Transverse colon (tissue), 4 donors: ENCODE measurements at regions not wholly inside any gene's neighbourhood (a gene's known extent, or its start where the extent isn't known, plus 50 kb on each side); places are given as distances from the start of the nearest gene placed in this dataset.

Experiments
- DNase-seq: peaks from one replicate; pipeline ENCODE4 v3.0.0-alpha.2; 2019
- H3K27ac ChIP-seq, 4 donors: fragments of 200-600 bp; sonication (generic); 2 replicates each; pipeline ENCODE4 v1.5.1; 2016 to 2018; ENCODE audit warnings: inconsistent platforms in 4 of 4
- H3K27me3 ChIP-seq: fragments of 200-600 bp; sonication (generic); 2 replicates; pipeline ENCODE4 v1.5.1; 2017; ENCODE audit warnings: inconsistent platforms
- H3K36me3 ChIP-seq, 4 donors: fragments of 200-600 bp; sonication (generic); 2 replicates each; pipeline ENCODE4 v1.5.1; 2017 to 2019; ENCODE audit warnings: inconsistent platforms in 4 of 4
- H3K4me1 ChIP-seq, 4 donors: fragments of 200-600 bp; sonication (generic); 2 replicates each; pipeline ENCODE4 v1.5.1; 2017 to 2020; ENCODE audit warnings: inconsistent platforms in 4 of 4
- H3K4me3 ChIP-seq, 4 donors: fragments of 200-600 bp; sonication (generic); 1 replicate in 1 of 4; 2 replicates in 3 of 4; pipeline versions ENCODE4 v1.5.1 to v1.6.1; 2017 to 2019; ENCODE audit warnings: inconsistent platforms in 4 of 4
- H3K9me3 ChIP-seq, 2 donors: fragments of 200-600 bp; sonication (generic); 2 replicates each; pipeline ENCODE4 v1.5.1; 2017 to 2019; ENCODE audit warnings: inconsistent platforms in 2 of 2
- CTCF ChIP-seq, 5 experiments: fragments of 200-600 bp in 3 of 5; fragments of 450-650 bp in 2 of 5; sonication (generic) in 3 of 5; IDR thresholded peaks; 1 replicate in 2 of 5; 2 replicates in 3 of 5; pipeline ENCODE4 v1.5.1; 2016 to 2017; ENCODE audit warnings: antibody characterized with exemption in 5 of 5, inconsistent platforms in 3 of 5, mild to moderate bottlenecking in 2 of 5, moderate library complexity in 1 of 5
- EP300 ChIP-seq: sonication (generic); formaldehyde crosslinking; IDR thresholded peaks from one replicate; pipeline ENCODE4 v1.6.1; 2017; ENCODE audit warnings: antibody characterized with exemption, low read depth
- POLR2A ChIP-seq: fragments of 450-650 bp; IDR thresholded peaks from one replicate; pipeline ENCODE4 v1.6.1; 2016; ENCODE audit warnings: antibody characterized with exemption, mild to moderate bottlenecking, moderate library complexity
- POLR2AphosphoS5 ChIP-seq, 3 donors: sonication (generic); formaldehyde crosslinking; IDR thresholded peaks; one replicate each; pipeline ENCODE4 v1.6.1; 2016; ENCODE audit warnings: antibody characterized with exemption in 3 of 3
- WGBS, 2 donors: methylation state at CpG; one replicate each; pipeline ENCODE4 v1.1.5; 2018; ENCODE audit warnings: low coverage in 1 of 2; 5-methylcytosine and 5-hydroxymethylcytosine counted together
- in situ Hi-C, 4 donors: fragments of 200-750 bp; cut with MboI; loops; one replicate each; pipeline versions ENCODE4 v1.15.0 to v1.15.1; 2017; ENCODE audit warnings: low sequenced_read_pairs in 3 of 4, low pct_ligation_motif_present in 1 of 4, low pct_unique_long_range_greater_than_20kb in 1 of 4
- intact Hi-C: fragments of 100-400 bp; cut with DNase I; formaldehyde crosslinking; loops from one replicate; pipeline ENCODE4 v1.15.1; 2023; ENCODE audit warnings: low total_unique reads

GRCh38 chr22:27299181-27300085 lies 502.1 kb downstream of the MN1 start:
- DNase-seq, result no peak
- in situ Hi-C loops, result no loop called here
- TF ChIP-seq CTCF (IDR thresholded peaks at IDR 0.05), result no peak
- TF ChIP-seq POLR2A, result no peak
- no peak for TF ChIP-seq POLR2AphosphoS5 (IDR thresholded peaks at IDR 0.05)
- no peak for TF ChIP-seq EP300
- WGBS, 2 donors, result 34 to 51% methylated on average over 10 to 33 of the region's 33 CpGs
- intact Hi-C loops, result no loop called here
- Histone ChIP-seq H3K4me1 (peaks cover 0 to 3% (median 0%) of the 10 kb centered on the region in 4 donors), H3K36me3 (no peaks in the 10 kb centered on the region), H3K27me3 (peaks cover 57% of the 10 kb centered on the region), H3K9me3 (no peaks in the 10 kb centered on the region), H3K27ac (no peak overlapping the region), H3K4me3 (no peak overlapping the region)

- Histone ChIP-seq H3K4me3 (no peak overlapping the region), H3K9me3 (no peaks in the 10 kb centered on the region), H3K27me3 (peaks cover 45% of the 10 kb centered on the region), H3K36me3 (no peaks in the 10 kb centered on the region), H3K4me1 (peaks cover 0 to 3% (median 0%) of the 10 kb centered on the region in 4 donors), H3K27ac (no peak overlapping the region)
- 81 to 84% methylated on average over 5 to 16 of the region's 16 CpGs for WGBS, 2 donors
- in situ Hi-C loops, result no loop called here
- no peak for TF ChIP-seq EP300
- TF ChIP-seq POLR2A, result no peak
- TF ChIP-seq CTCF (IDR thresholded peaks at IDR 0.05), result no peak
- no peak for TF ChIP-seq POLR2AphosphoS5 (IDR thresholded peaks at IDR 0.05)
- intact Hi-C loops, result no loop called here
- DNase-seq, result no peak
These were observed 500.8 kb downstream of the MN1 start for GRCh38 chr22:27300536-27301285.

GRCh38 chr22:27302501-27302900 lies 499.1 kb downstream of the MN1 start:
- no peak for DNase-seq
- H3K36me3 ChIP-seq, result no peaks in the 10 kb centered on the region
- no peak overlapping the region for H3K27ac ChIP-seq
- H3K27me3 ChIP-seq, result peaks cover 27% of the 10 kb centered on the region
- H3K9me3 ChIP-seq, result no peaks in the 10 kb centered on the region
- 72 to 84% methylated on average over 3 to 11 of the region's 11 CpGs for WGBS, 2 donors
- peaks cover 0 to 15% (median 1%) of the 10 kb centered on the region in 4 donors for H3K4me1 ChIP-seq
- in situ Hi-C loops, result no loop called here
- no peak for TF ChIP-seq POLR2A
- TF ChIP-seq EP300, result no peak
- intact Hi-C loops, result no loop called here
- no peak overlapping the region for H3K4me3 ChIP-seq

GRCh38 chr22:27303718-27304117 lies 497.8 kb downstream of the MN1 start:
- Histone ChIP-seq H3K4me1 (peaks cover 0 to 15% (median 1%) of the 10 kb centered on the region in 4 donors), H3K36me3 (no peaks in the 10 kb centered on the region), H3K9me3 (no peaks in the 10 kb centered on the region), H3K27me3 (peaks cover 16% of the 10 kb centered on the region), H3K27ac (no peak overlapping the region), H3K4me3 (no peak overlapping the region)
- no peak for DNase-seq
- intact Hi-C loops, result no loop called here
- in situ Hi-C loops, result no loop called here
- TF ChIP-seq CTCF (IDR thresholded peaks at IDR 0.05) (no peak), EP300 (no peak), POLR2A (no peak), POLR2AphosphoS5 (IDR thresholded peaks at IDR 0.05) (no peak)
